K562 (cell line): ENCODE measurements at regions not wholly inside any gene's neighbourhood (a gene's known extent, or its start where the extent isn't known, plus 50 kb on each side); places are given as distances from the start of the nearest gene placed in this dataset.

ENCODE experiments used
- ATAC-seq: fragments of 200-7000 bp; cut with Tn5 transposase; 3 replicates; pipeline ENCODE4 v1.9.1; 2020; ENCODE audit warnings: moderate library complexity
- BruUV-seq: library from RNA; stranded (reverse); fragments of 400-500 nt; replicated peaks from 2 replicates; lab custom pipeline; 2021; lab: Mats Ljungman, UMichigan
- CTCF ChIA-PET: fragments of 300-600 bp; formaldehyde crosslinking; extraction: SDS; loops from one replicate; lab custom pipeline; 2021; ENCODE audit warnings: low intra/inter-chr PET ratio; lab: Yijun Ruan, JAX
- POLR2A ChIA-PET: fragments of 300-600, 350-650 bp; sonication (Branson Sonifier 250); formaldehyde crosslinking; extraction: SDS; loops from one replicate; lab custom pipeline; 2021; ENCODE audit warnings: antibody characterized with exemption, inconsistent platforms; lab: Yijun Ruan, JAX
- DNase-seq, 4 experiments: peaks; one replicate each; pipeline versions ENCODE4 v3.0.0 to v3.0.0-alpha.2; 2011 to 2018; ENCODE audit warnings: low spot score in 3 of 4, mixed read lengths in 3 of 4; ENCODE audit errors: extremely low read depth in 1 of 4
- FAIRE-seq: peaks from 2 replicates; lab custom pipeline; 2011; peaks lifted over from hg19 to GRCh38; lab: Jason Lieb, UNC
- H2AFZ ChIP-seq: 2 replicates; pipeline ENCODE4 v1.6.0; 2011; ENCODE audit warnings: low read depth, low read length, control low read depth, inconsistent platforms
- H3K27ac ChIP-seq: fragments of 200-600 bp; 3 replicates; pipeline ENCODE4 v1.8.0; 2011; ENCODE audit warnings: low read depth, mild to moderate bottlenecking, control low read depth, inconsistent platforms, low read length, moderate library complexity, mixed read lengths; ENCODE audit errors: extremely low read depth
- H3K27me3 ChIP-seq, 2 experiments: fragments of 300-600 bp in 1 of 2; 2 replicates in 1 of 2; 3 replicates in 1 of 2; pipeline versions ENCODE4 v1.6.0 to v1.8.0; 2011; ENCODE audit warnings: inconsistent platforms in 2 of 2, low read length in 2 of 2, mild to moderate bottlenecking in 1 of 2, mixed read lengths in 1 of 2, moderate library complexity in 1 of 2; ENCODE audit not compliant: control insufficient read depth in 2 of 2, insufficient read depth in 2 of 2
- H3K36me3 ChIP-seq: fragments of 300-600 bp; 3 replicates; pipeline ENCODE4 v1.8.0; 2011; ENCODE audit warnings: mild to moderate bottlenecking, low read length, inconsistent platforms; ENCODE audit not compliant: control insufficient read depth, insufficient read depth
- H3K4me1 ChIP-seq, 2 experiments: fragments of 200-600 bp in 1 of 2; replicated peaks in 1 of 2; 2 replicates in 1 of 2; 3 replicates in 1 of 2; pipeline versions ENCODE4 v1.5.1 to v1.8.0; 2011; ENCODE audit warnings: inconsistent platforms in 2 of 2, low read length in 2 of 2, mild to moderate bottlenecking in 1 of 2, mixed read lengths in 1 of 2, moderate library complexity in 1 of 2; ENCODE audit not compliant: control insufficient read depth in 2 of 2, insufficient read depth in 2 of 2
- H3K4me2 ChIP-seq: 2 replicates; pipeline ENCODE4 v1.6.1; 2011; ENCODE audit warnings: low read length, control low read depth, inconsistent platforms, mixed read lengths; ENCODE audit not compliant: insufficient read depth
- H3K4me3 ChIP-seq: fragments of 200-600 bp; sonication (generic), shearing (Covaris generic); 2 replicates; pipeline ENCODE4 v1.5.1; 2016; ENCODE audit warnings: control low read depth, inconsistent platforms
- H3K79me2 ChIP-seq: fragments of 200-600 bp; 3 replicates; pipeline ENCODE4 v1.8.0; 2011; ENCODE audit warnings: low read length, inconsistent platforms; ENCODE audit not compliant: control insufficient read depth, insufficient read depth
- H3K9ac ChIP-seq, 2 experiments: 2 replicates each; pipeline versions ENCODE4 v1.6.0 to v1.6.1; 2011; ENCODE audit warnings: low read depth in 2 of 2, low read length in 2 of 2, control low read depth in 1 of 2, inconsistent platforms in 1 of 2, mild to moderate bottlenecking in 1 of 2, mixed read lengths in 1 of 2; ENCODE audit not compliant: insufficient read depth in 1 of 2
- H3K9me1 ChIP-seq: one replicate; pipeline ENCODE4 v1.6.0; 2011; ENCODE audit warnings: inconsistent platforms, mild to moderate bottlenecking, low read length, moderate library complexity; ENCODE audit not compliant: control insufficient read depth, insufficient read depth
- H3K9me3 ChIP-seq: replicated peaks from 2 replicates; pipeline ENCODE4 v1.5.1; 2011; ENCODE audit warnings: low read depth, low read length, inconsistent platforms; ENCODE audit not compliant: control insufficient read depth, insufficient read depth
- H4K20me1 ChIP-seq: replicated peaks from 2 replicates; pipeline ENCODE4 v1.6.1; 2011; ENCODE audit warnings: low read length, inconsistent platforms, mixed read lengths; ENCODE audit not compliant: control insufficient read depth, insufficient read depth
- GTF2A2 ChIP-seq: IDR thresholded peaks from 2 replicates; pipeline ENCODE4 v1.6.1; 2016; ENCODE audit warnings: mild to moderate bottlenecking, missing genetic modification characterization, missing compliant biosample characterization
- SMAD3 ChIP-seq: fragments of 450-650 bp; formaldehyde crosslinking; conservative IDR thresholded peaks from 2 replicates; pipeline ENCODE4 v1.4.0; 2020; ENCODE audit warnings: mild to moderate bottlenecking
- TCF3 ChIP-seq: sonication (generic); formaldehyde crosslinking; IDR thresholded peaks from 2 replicates; pipeline ENCODE4 v1.4.0; 2020; ENCODE audit warnings: mild to moderate bottlenecking, missing genetic modification reagents
- ZC3H4 ChIP-seq: sonication (generic); formaldehyde crosslinking; IDR thresholded peaks from 2 replicates; pipeline ENCODE4 v1.9.0; 2021; ENCODE audit warnings: missing genetic modification reagents, borderline replicate concordance
- ZNF436 ChIP-seq: fragments of 250-450, 450-650 bp; sonication (Bioruptor Pico); formaldehyde crosslinking; IDR thresholded peaks from 2 replicates; pipeline ENCODE4 v1.7.0; 2020; ENCODE audit warnings: mild to moderate bottlenecking
- WGBS: fragments of 100-300 bp; shearing (Covaris generic); methylation state at CpG from one replicate; pipeline ENCODE4 v1.1.6; 2016; ENCODE audit warnings: low coverage, mixed read lengths; ENCODE audit not compliant: insufficient coverage; ENCODE audit errors: missing lambda C conversion rate; 5-methylcytosine and 5-hydroxymethylcytosine counted together
- in situ Hi-C: fragments of 300-500 bp; cut with MboI; formaldehyde crosslinking; loops from 4 replicates; pipeline ENCODE4 v1.15.0; 2018; ENCODE audit warnings: inconsistent platforms, mixed read lengths
- intact Hi-C: fragments of 100-400 bp; cut with micrococcal nuclease; formaldehyde crosslinking; loops from 2 replicates; pipeline ENCODE4 v1.14.2; 2022
- TF ChIP-seq, protein P1 (sequence below): sonication (generic); formaldehyde crosslinking; IDR thresholded peaks from 2 replicates; pipeline ENCODE4 v1.8.0; 2023; ENCODE audit warnings: missing genetic modification reagents, mild to moderate bottlenecking, borderline replicate concordance
- TF ChIP-seq, protein P2 (sequence below), 2 experiments: fragments of 450-650 bp; IDR thresholded peaks; 2 replicates each; pipeline ENCODE4 v1.6.1; 2016; ENCODE audit warnings: mild to moderate bottlenecking in 2 of 2, borderline replicate concordance in 1 of 2, low read depth in 1 of 2, moderate library complexity in 1 of 2
- TF ChIP-seq, protein P3 (sequence below): IDR thresholded peaks from 2 replicates; pipeline ENCODE4 v1.6.1; 2011; ENCODE audit not compliant: insufficient read length; ENCODE audit errors: extremely low read depth

DNA sequence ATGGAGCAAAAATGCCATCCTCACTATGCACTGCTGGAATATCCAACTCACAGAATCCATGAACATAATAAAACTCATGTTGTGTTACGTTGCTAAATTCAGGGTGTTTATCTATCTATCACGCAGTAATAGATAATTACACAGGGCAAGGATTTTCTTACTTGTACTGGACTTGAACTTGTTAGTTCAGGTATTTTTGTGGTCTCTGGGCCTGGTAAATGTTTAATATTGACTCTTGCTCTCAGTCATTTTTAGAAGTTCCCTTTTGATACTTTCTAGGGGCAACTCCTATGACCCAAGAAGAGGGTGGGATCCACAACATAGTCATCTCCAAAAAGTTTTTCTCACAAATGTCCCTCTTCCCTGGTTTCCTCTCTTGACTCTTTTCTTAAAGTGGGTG lies 522.4 kb upstream of the IGFBP7 start:
- Histone ChIP-seq H4K20me1 (no peaks in the 10 kb centered on the region), H3K36me3 (no peaks in the 10 kb centered on the region), H3K4me1 (no peaks in the 10 kb centered on the region), H3K9me1 (no peaks in the 10 kb centered on the region), H3K27me3 (no peaks in the 10 kb centered on the region), H3K4me3 (no peak overlapping the region), H3K79me2 (no peaks in the 10 kb centered on the region), H3K9ac (no peak overlapping the region), H3K9me3 (no peaks in the 10 kb centered on the region), H3K4me2 (no peak overlapping the region), H2AFZ (no peak overlapping the region), H3K27ac (no peak overlapping the region)
- intact Hi-C loops (no loop called here), in situ Hi-C loops (no loop called here)
- ATAC-seq (no peak), FAIRE-seq (no peak), DNase-seq (no peak)
- CTCF ChIA-PET = no interaction called here
- POLR2A ChIA-PET = no interaction called here
- BruUV-seq = no TSS peak
- WGBS = 4% methylated on average over 2 of the region's 2 CpGs
- TF ChIP-seq ZNF436 (CRISPR knock-in tag) (no peak), SMAD3 (CRISPR knock-in tag) (no peak), ZC3H4 (CRISPR knock-in tag) (no peak), GTF2A2 (tag) (no peak), TCF3 (CRISPR knock-in tag) (no peak)
- TF ChIP-seq, protein P1, sequence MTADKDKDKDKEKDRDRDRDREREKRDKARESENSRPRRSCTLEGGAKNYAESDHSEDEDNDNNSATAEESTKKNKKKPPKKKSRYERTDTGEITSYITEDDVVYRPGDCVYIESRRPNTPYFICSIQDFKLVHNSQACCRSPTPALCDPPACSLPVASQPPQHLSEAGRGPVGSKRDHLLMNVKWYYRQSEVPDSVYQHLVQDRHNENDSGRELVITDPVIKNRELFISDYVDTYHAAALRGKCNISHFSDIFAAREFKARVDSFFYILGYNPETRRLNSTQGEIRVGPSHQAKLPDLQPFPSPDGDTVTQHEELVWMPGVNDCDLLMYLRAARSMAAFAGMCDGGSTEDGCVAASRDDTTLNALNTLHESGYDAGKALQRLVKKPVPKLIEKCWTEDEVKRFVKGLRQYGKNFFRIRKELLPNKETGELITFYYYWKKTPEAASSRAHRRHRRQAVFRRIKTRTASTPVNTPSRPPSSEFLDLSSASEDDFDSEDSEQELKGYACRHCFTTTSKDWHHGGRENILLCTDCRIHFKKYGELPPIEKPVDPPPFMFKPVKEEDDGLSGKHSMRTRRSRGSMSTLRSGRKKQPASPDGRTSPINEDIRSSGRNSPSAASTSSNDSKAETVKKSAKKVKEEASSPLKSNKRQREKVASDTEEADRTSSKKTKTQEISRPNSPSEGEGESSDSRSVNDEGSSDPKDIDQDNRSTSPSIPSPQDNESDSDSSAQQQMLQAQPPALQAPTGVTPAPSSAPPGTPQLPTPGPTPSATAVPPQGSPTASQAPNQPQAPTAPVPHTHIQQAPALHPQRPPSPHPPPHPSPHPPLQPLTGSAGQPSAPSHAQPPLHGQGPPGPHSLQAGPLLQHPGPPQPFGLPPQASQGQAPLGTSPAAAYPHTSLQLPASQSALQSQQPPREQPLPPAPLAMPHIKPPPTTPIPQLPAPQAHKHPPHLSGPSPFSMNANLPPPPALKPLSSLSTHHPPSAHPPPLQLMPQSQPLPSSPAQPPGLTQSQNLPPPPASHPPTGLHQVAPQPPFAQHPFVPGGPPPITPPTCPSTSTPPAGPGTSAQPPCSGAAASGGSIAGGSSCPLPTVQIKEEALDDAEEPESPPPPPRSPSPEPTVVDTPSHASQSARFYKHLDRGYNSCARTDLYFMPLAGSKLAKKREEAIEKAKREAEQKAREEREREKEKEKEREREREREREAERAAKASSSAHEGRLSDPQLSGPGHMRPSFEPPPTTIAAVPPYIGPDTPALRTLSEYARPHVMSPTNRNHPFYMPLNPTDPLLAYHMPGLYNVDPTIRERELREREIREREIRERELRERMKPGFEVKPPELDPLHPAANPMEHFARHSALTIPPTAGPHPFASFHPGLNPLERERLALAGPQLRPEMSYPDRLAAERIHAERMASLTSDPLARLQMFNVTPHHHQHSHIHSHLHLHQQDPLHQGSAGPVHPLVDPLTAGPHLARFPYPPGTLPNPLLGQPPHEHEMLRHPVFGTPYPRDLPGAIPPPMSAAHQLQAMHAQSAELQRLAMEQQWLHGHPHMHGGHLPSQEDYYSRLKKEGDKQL (CRISPR knock-in tag) = no peak
- TF ChIP-seq, protein P2, sequence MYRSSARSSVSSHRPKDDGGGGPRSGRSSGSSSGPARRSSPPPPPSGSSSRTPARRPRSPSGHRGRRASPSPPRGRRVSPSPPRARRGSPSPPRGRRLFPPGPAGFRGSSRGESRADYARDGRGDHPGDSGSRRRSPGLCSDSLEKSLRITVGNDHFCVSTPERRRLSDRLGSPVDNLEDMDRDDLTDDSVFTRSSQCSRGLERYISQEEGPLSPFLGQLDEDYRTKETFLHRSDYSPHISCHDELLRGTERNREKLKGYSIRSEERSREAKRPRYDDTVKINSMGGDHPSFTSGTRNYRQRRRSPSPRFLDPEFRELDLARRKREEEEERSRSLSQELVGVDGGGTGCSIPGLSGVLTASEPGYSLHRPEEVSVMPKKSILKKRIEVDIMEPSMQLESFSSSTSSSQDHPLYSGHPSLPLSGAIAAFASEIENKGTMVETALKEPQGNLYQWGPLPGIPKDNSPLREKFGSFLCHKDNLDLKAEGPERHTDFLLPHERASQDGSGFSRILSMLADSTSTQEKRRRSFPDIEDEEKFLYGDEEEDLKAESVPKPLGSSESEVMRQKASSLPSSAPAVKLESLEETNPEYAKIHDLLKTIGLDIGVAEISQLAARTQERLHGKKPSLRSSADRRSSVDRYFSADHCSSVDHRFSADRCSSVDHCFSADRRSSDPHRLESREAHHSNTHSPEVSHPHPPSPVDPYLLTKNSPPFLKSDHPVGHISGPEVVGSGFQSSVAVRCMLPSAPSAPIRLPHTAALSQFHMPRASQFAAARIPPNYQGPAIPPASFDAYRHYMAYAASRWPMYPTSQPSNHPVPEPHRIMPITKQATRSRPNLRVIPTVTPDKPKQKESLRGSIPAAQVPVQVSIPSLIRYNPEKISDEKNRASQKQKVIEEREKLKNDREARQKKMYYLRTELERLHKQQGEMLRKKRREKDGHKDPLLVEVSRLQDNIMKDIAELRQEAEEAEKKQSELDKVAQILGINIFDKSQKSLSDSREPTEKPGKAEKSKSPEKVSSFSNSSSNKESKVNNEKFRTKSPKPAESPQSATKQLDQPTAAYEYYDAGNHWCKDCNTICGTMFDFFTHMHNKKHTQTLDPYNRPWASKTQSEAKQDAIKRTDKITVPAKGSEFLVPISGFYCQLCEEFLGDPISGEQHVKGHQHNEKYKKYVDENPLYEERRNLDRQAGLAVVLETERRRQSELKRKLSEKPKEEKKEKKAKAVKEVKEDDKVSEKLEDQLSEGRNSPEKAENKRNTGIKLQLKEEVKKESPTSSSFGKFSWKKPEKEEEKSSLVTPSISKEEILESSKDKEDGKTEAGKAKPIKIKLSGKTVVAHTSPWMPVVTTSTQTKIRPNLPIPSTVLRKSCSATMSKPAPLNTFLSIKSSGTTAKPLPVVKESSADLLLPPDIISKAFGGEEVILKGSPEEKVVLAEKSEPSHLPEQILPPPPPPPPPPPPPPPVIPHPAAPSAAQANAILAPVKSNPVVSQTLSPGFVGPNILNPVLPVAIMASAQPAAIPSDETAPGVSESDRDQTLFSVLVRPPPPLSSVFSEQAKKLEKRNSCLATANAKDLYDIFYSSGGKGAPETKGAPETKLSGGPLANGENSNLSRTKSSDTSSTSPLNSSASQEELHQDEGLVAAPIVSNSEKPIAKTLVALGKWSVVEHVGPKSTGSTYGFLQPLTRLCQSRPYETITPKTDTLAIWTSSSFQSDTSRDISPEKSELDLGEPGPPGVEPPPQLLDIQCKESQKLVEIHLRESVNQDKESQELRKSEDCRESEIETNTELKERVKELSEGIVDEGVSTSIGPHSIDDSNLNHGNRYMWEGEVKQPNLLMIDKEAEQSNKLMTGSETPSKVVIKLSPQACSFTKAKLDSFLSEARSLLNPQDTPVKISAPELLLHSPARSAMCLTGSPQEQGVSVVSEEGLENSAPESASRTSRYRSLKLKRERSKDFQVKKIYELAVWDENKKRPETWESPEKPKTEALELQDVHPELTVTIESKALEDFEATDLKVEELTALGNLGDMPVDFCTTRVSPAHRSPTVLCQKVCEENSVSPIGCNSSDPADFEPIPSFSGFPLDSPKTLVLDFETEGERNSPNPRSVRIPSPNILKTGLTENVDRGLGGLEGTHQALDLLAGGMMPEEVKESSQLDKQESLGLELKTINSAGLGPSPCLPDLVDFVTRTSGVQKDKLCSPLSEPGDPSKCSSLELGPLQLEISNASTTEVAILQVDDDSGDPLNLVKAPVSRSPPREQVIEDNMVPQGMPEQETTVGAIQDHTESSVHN (IDR thresholded peaks at IDR 0.05; ENCODE audit: borderline replicate concordance in 1 of 2, low read depth in 1 of 2) = no peak
- TF ChIP-seq, protein P3, sequence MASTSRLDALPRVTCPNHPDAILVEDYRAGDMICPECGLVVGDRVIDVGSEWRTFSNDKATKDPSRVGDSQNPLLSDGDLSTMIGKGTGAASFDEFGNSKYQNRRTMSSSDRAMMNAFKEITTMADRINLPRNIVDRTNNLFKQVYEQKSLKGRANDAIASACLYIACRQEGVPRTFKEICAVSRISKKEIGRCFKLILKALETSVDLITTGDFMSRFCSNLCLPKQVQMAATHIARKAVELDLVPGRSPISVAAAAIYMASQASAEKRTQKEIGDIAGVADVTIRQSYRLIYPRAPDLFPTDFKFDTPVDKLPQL = no peak
